GM06990 (cell line): ENCODE measurements at regions not wholly inside any gene's neighbourhood (a gene's known extent, or its start where the extent isn't known, plus 50 kb on each side); places are given as distances from the start of the nearest gene placed in this dataset.

Source experiments
- DNase-seq: peaks from one replicate; pipeline ENCODE4 v3.0.0-alpha.2; 2011; ENCODE audit not compliant: insufficient read length; ENCODE audit errors: extremely low read depth
- H3K27me3 ChIP-seq: replicated peaks from 2 replicates; pipeline ENCODE4 v1.6.0; 2011; ENCODE audit warnings: low read length; ENCODE audit not compliant: control insufficient read depth, insufficient read depth
- H3K36me3 ChIP-seq: 2 replicates; pipeline ENCODE4 v1.5.1; 2011; ENCODE audit warnings: low read length; ENCODE audit not compliant: control insufficient read depth, insufficient read depth
- H3K4me3 ChIP-seq: replicated peaks from 2 replicates; pipeline ENCODE4 v1.5.1; 2011; ENCODE audit warnings: low read depth, mild to moderate bottlenecking, control low read depth, low read length
- TF ChIP-seq, protein P1 (sequence below): IDR thresholded peaks from 2 replicates; pipeline ENCODE4 v1.5.1; 2011; ENCODE audit warnings: low read length, control low read depth, mild to moderate bottlenecking, inconsistent platforms; ENCODE audit not compliant: insufficient read depth, poor library complexity, severe bottlenecking

DNA sequence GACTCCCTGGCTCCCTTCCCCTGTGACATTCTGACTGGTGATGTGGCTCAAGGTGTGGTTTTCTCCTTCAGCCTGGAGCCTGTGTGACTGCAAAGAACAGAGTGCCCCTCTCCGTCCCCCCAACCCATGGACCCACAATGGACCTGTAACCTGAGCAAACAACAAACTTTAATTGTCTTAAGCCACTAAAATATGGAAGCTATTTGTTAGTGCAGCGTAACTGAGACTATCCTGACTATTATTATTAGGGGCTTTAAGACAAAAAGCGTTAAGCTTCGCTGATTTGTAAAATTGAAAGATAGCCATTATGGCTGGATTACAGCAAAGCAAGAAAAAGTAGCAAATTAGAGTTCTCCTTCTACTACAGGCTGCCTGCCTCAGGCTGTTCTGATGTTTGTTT, 426.9 kb downstream of the STK39 start:
- DNase-seq: no peak
- TF ChIP-seq, protein P1, sequence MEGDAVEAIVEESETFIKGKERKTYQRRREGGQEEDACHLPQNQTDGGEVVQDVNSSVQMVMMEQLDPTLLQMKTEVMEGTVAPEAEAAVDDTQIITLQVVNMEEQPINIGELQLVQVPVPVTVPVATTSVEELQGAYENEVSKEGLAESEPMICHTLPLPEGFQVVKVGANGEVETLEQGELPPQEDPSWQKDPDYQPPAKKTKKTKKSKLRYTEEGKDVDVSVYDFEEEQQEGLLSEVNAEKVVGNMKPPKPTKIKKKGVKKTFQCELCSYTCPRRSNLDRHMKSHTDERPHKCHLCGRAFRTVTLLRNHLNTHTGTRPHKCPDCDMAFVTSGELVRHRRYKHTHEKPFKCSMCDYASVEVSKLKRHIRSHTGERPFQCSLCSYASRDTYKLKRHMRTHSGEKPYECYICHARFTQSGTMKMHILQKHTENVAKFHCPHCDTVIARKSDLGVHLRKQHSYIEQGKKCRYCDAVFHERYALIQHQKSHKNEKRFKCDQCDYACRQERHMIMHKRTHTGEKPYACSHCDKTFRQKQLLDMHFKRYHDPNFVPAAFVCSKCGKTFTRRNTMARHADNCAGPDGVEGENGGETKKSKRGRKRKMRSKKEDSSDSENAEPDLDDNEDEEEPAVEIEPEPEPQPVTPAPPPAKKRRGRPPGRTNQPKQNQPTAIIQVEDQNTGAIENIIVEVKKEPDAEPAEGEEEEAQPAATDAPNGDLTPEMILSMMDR: no peak
- Histone ChIP-seq H3K36me3 (no peaks in the 10 kb centered on the region), H3K4me3 (no peak overlapping the region), H3K27me3 (no peaks in the 10 kb centered on the region)

DNA sequence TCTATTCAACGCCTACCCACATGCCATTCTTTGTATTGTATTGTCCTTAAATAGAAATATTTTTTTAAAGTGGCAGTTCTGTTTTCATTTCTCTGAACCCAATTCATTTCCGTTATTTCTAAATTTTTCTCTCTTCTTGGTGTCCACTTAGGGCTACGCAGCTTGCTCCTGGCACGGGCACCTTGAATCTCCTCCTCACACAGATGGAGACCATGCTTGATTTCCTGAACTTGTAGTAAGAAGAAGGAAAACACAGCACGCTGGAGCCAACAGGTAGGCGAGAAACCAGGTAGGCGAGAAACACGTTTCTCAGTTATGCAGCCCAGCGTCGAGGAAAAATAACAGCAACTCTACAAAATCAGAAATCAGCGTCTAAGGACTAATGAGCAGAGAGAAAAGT, 428.9 kb downstream of the STK39 start:
- Histone ChIP-seq H3K4me3 (no peak overlapping the region), H3K27me3 (no peaks in the 10 kb centered on the region; the same call in 1 of the 2 replicates), H3K36me3 (no peaks in the 10 kb centered on the region)
- DNase-seq: no peak
- TF ChIP-seq, protein P1: no peak

DNA sequence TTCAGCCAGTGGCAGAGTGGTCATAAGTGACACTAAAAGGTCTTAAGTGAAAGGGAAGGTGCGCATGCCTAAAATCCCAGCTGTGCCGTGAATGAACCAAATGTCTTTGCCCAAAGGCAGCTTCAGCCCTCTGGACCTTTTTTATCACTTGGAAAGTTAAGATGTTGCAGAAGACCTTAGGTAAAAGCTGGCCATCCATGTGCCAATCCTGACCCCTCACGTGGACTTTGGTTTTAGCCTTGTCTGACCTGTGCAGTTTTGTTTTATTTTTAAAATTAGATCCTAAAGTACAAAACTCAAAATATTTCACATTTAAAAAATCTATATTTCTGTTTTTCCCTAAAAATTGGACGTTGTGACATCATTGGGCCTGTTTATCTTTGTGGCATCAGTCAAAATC, 429.5 kb downstream of the STK39 start:
- TF ChIP-seq, protein P1: no peak
- Histone ChIP-seq H3K36me3 (no peaks in the 10 kb centered on the region), H3K4me3 (no peak overlapping the region), H3K27me3 (no peaks in the 10 kb centered on the region; the same call in 1 of the 2 replicates)
- no peak for DNase-seq

DNA sequence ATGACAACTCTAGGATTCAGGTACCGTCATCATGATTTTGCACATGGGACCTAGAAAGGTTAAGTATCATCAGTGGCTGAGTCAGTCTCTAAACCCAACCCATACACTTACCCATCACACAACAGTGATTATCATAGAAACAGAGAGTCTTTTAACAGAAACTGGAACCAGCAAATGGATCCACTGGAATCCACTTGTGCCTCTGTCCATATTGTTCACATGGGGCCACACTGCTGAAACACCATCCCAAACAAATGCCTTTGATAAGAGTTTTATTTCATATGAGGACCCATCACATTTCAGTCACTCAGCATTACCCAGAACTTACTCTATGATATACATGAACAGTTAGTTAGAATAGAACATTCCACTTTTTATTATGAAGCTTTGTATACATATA, 430.0 kb downstream of the STK39 start:
- no peaks in the 10 kb centered on the region; the same call in 1 of the 2 replicates for H3K27me3 ChIP-seq
- TF ChIP-seq, protein P1: no peak
- H3K4me3 ChIP-seq: no peak overlapping the region
- no peak for DNase-seq
- H3K36me3 ChIP-seq: no peaks in the 10 kb centered on the region

DNA sequence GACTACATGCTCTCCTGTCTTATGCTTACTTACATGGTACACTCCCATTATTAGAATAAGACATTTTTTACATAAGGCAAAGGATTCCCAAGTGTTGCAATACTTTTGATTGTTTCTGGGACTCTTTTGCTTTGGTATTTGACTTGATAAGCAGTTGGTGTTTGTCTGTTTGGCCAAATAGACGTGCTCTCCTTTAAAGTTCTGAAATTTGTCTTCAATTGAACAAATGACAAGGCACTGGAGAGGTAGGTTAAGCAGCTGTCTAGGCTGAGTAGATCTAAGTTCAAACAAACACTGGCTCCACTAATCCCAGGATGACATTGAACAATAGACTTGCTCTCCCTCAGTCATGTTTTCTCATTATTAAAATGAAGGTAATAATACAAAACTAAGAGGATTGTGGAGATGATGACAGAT, 430.5 kb downstream of the STK39 start:
- no peak for DNase-seq
- TF ChIP-seq, protein P1: no peak
- Histone ChIP-seq H3K36me3 (no peaks in the 10 kb centered on the region), H3K27me3 (no peaks in the 10 kb centered on the region; the same call in 1 of the 2 replicates), H3K4me3 (no peak overlapping the region)
